ENCODE measurements at regions not wholly inside any gene's neighbourhood (a gene's known extent, or its start where the extent isn't known, plus 50 kb on each side); places are given as distances from the start of the nearest gene placed in this dataset.

- TF ChIP-seq CTCF (IDR thresholded peaks at IDR 0.05; ENCODE audit: insufficient read depth, low read depth, low read length) (no peak), EZH2 (IDR thresholded peaks at IDR 0.05; ENCODE audit: insufficient read depth, low read length) (no peak)
These were observed 146.8 kb upstream of the USP9X start for GRCh38 chrX:40938423-40938822.
